ENCODE measurements at regions not wholly inside any gene's neighbourhood (a gene's known extent, or its start where the extent isn't known, plus 50 kb on each side); places are given as distances from the start of the nearest gene placed in this dataset.
"Not testable (repeated sequence)": the region's sequence is repeated elsewhere in the genome, so short reads cannot be mapped to it uniquely, and the experiment has no call there.

- no peak overlapping the region for H3K4me3 Mint-ChIP-seq (ENCODE audit: low read depth, unreplicated experiment)
- DNase-seq = no peak
Measured at GRCh38 chr19:29887442-29887855, 54.6 kb upstream of the URI1 start.

GRCh38 chr19:29888047-29888446 is 54.0 kb upstream of the URI1 start:
- H3K36me3 Mint-ChIP-seq (ENCODE audit: insufficient read depth, unreplicated experiment); intact Hi-C loops (cut with micrococcal nuclease; ENCODE audit: unreplicated experiment): not testable (repeated sequence)

More at GRCh38 chr19:29887442-29887855, 54.6 kb upstream of the URI1 start:
- CTCF ChIA-PET = interaction anchor here (0.5 kb wide), 1 partner anchor 43 kb away, joined by 5 read pairs; no protein-coding TSS in a partner anchor
- peaks cover 3% of the 10 kb centered on the region for H3K9me3 Mint-ChIP-seq (ENCODE audit: low read depth, unreplicated experiment)
- intact Hi-C loops (cut with micrococcal nuclease; ENCODE audit: unreplicated experiment) = no loop called here
- TF ChIP-seq CTCF (IDR thresholded peaks at IDR 0.05; ENCODE audit: unreplicated experiment) = no peak
- BruUV-seq (replicated peaks) = no TSS peak
- H3K27ac Mint-ChIP-seq (ENCODE audit: unreplicated experiment) = no peak overlapping the region
- H3K27me3 Mint-ChIP-seq (ENCODE audit: unreplicated experiment) = peaks cover 29% of the 10 kb centered on the region
- no peaks in the 10 kb centered on the region for H3K36me3 Mint-ChIP-seq (ENCODE audit: insufficient read depth, unreplicated experiment)
- no peaks in the 10 kb centered on the region for H3K4me1 Mint-ChIP-seq (ENCODE audit: low read depth, unreplicated experiment)

GRCh38 chr19:29889702-29890101 is 52.3 kb upstream of the URI1 start:
- CTCF ChIA-PET = no interaction called here
- TF ChIP-seq CTCF (IDR thresholded peaks at IDR 0.05; ENCODE audit: unreplicated experiment) = no peak
- Mint-ChIP-seq H3K4me1 (ENCODE audit: low read depth, unreplicated experiment) (no peaks in the 10 kb centered on the region), H3K27ac (ENCODE audit: unreplicated experiment) (no peak overlapping the region), H3K9me3 (ENCODE audit: low read depth, unreplicated experiment) (peaks cover 3% of the 10 kb centered on the region), H3K4me3 (ENCODE audit: low read depth, unreplicated experiment) (no peak overlapping the region), H3K36me3 (ENCODE audit: insufficient read depth, unreplicated experiment) (no peaks in the 10 kb centered on the region), H3K27me3 (ENCODE audit: unreplicated experiment) (peaks cover 45% of the 10 kb centered on the region)
- BruUV-seq (replicated peaks) = no TSS peak
- intact Hi-C loops (cut with micrococcal nuclease; ENCODE audit: unreplicated experiment) = no loop called here
- no peak for DNase-seq

More at GRCh38 chr19:29888047-29888446, 54.0 kb upstream of the URI1 start:
- H3K27ac Mint-ChIP-seq (ENCODE audit: unreplicated experiment); H3K4me1 Mint-ChIP-seq (ENCODE audit: low read depth, unreplicated experiment); CTCF ChIA-PET; DNase-seq; H3K9me3 Mint-ChIP-seq (ENCODE audit: low read depth, unreplicated experiment); H3K4me3 Mint-ChIP-seq (ENCODE audit: low read depth, unreplicated experiment); BruUV-seq (replicated peaks): not testable (repeated sequence)
- H3K27me3 Mint-ChIP-seq (ENCODE audit: unreplicated experiment) = peaks cover 29% of the 10 kb centered on the region

- H3K36me3 Mint-ChIP-seq (ENCODE audit: insufficient read depth, unreplicated experiment) = no peaks in the 10 kb centered on the region
- DNase-seq = no peak
- intact Hi-C loops (cut with micrococcal nuclease; ENCODE audit: unreplicated experiment) = no loop called here
- no TSS peak for BruUV-seq (replicated peaks)
- H3K27ac Mint-ChIP-seq (ENCODE audit: unreplicated experiment) = no peak overlapping the region
- CTCF ChIA-PET = no interaction called here
- H3K4me1 Mint-ChIP-seq (ENCODE audit: low read depth, unreplicated experiment) = no peaks in the 10 kb centered on the region
- H3K27me3 Mint-ChIP-seq (ENCODE audit: unreplicated experiment) = peaks cover 52% of the 10 kb centered on the region
- no peak for TF ChIP-seq CTCF (IDR thresholded peaks at IDR 0.05; ENCODE audit: unreplicated experiment)
- H3K9me3 Mint-ChIP-seq (ENCODE audit: low read depth, unreplicated experiment) = peaks cover 3% of the 10 kb centered on the region
- H3K4me3 Mint-ChIP-seq (ENCODE audit: low read depth, unreplicated experiment) = no peak overlapping the region
Measured at GRCh38 chr19:29890392-29890791, 51.6 kb upstream of the URI1 start.
